ENCODE measurements at regions not wholly inside any gene's neighbourhood (a gene's known extent, or its start where the extent isn't known, plus 50 kb on each side); places are given as distances from the start of the nearest gene placed in this dataset.
"Not testable (repeated sequence)": the region's sequence is repeated elsewhere in the genome, so short reads cannot be mapped to it uniquely, and the experiment has no call there.

GRCh38 chr5:32842813-32843530 lies 131.9 kb downstream of the NPR3 start:
- FAIRE-seq, result no peak

GRCh38 chr5:32843531-32843895 lies 132.4 kb downstream of the NPR3 start:
- FAIRE-seq, result no peak

GRCh38 chr5:32845171-32845570 lies 134.1 kb downstream of the NPR3 start:
- no peak for FAIRE-seq

- FAIRE-seq, result no peak
Observed at GRCh38 chr5:32848120-32848519, 137.0 kb downstream of the NPR3 start.

GRCh38 chr5:32848681-32849080 lies 137.6 kb downstream of the NPR3 start:
- no peak for FAIRE-seq

GRCh38 chr5:32850817-32851496 lies 139.8 kb downstream of the NPR3 start:
- FAIRE-seq, result no peak

GRCh38 chr5:32851559-32852173 lies 140.5 kb downstream of the NPR3 start:
- FAIRE-seq, result no peak

- FAIRE-seq, result no peak
Observed at GRCh38 chr5:32852535-32852934, 141.4 kb downstream of the NPR3 start.

- FAIRE-seq, result no peak
Observed at GRCh38 chr5:32852976-32853375, 141.9 kb downstream of the NPR3 start.

GRCh38 chr5:32854473-32854872 lies 143.4 kb downstream of the NPR3 start:
- no peak for FAIRE-seq

- no peak for FAIRE-seq
Observed at GRCh38 chr5:32859211-32859641, 148.1 kb downstream of the NPR3 start.

- no peak for FAIRE-seq
Observed at GRCh38 chr5:32865475-32865874, 154.4 kb downstream of the NPR3 start.

GRCh38 chr5:32866138-32866537 lies 155.0 kb downstream of the NPR3 start:
- FAIRE-seq, result no peak

- FAIRE-seq, result no peak
Observed at GRCh38 chr5:32869216-32869615, 158.1 kb downstream of the NPR3 start.

GRCh38 chr5:32876791-32877190 lies 165.7 kb downstream of the NPR3 start:
- no peak for FAIRE-seq

GRCh38 chr5:32879364-32879763 lies 168.2 kb downstream of the NPR3 start:
- not testable (repeated sequence) for FAIRE-seq

GRCh38 chr5:32880796-32881195 lies 169.7 kb downstream of the NPR3 start:
- no peak for FAIRE-seq

- FAIRE-seq, result no peak
Observed at GRCh38 chr5:32887390-32887789, 176.3 kb downstream of the NPR3 start.

- FAIRE-seq, result no peak
Observed at GRCh38 chr5:32889078-32889477, 178.0 kb downstream of the NPR3 start.

GRCh38 chr5:32903613-32904012 lies 192.5 kb downstream of the NPR3 start:
- FAIRE-seq, result no peak

- FAIRE-seq, result no peak
Observed at GRCh38 chr5:32908641-32909040, 197.5 kb downstream of the NPR3 start.

- no peak for FAIRE-seq
Observed at GRCh38 chr5:32909207-32909606, 198.1 kb downstream of the NPR3 start.

GRCh38 chr5:32916648-32917047 lies 205.5 kb downstream of the NPR3 start:
- no peak for FAIRE-seq

GRCh38 chr5:32928761-32929160 lies 217.6 kb downstream of the NPR3 start:
- no peak for FAIRE-seq

Data from A204.1 (cell line).